ENCODE measurements at regions not wholly inside any gene's neighbourhood (a gene's known extent, or its start where the extent isn't known, plus 50 kb on each side); places are given as distances from the start of the nearest gene placed in this dataset.
"Not testable (repeated sequence)": the region's sequence is repeated elsewhere in the genome, so short reads cannot be mapped to it uniquely, and the experiment has no call there.

GRCh38 chr18:30597202-30597601 lies 445.3 kb downstream of the DSC3 start:
- H3K9me3 ChIP-seq (ENCODE audit: control insufficient read depth, low read length): peaks cover 2% of the 10 kb centered on the region
- no peak overlapping the region for H3K27ac ChIP-seq (ENCODE audit: low read depth, low read length, severe bottlenecking)
- H3K36me3 ChIP-seq (ENCODE audit: control insufficient read depth, insufficient read depth, low read length): no peaks in the 10 kb centered on the region
- H3K4me1 ChIP-seq (ENCODE audit: control insufficient read depth, insufficient read depth, low read length, poor library complexity, severe bottlenecking): no peaks in the 10 kb centered on the region
- no peak overlapping the region for H3K4me3 ChIP-seq (ENCODE audit: extremely low read depth, insufficient read depth, low read length, poor library complexity, severe bottlenecking)

GRCh38 chr18:30596635-30597034 lies 445.9 kb downstream of the DSC3 start:
- H3K4me1 ChIP-seq (ENCODE audit: control insufficient read depth, insufficient read depth, low read length, poor library complexity, severe bottlenecking): no peaks in the 10 kb centered on the region
- H3K36me3 ChIP-seq (ENCODE audit: control insufficient read depth, insufficient read depth, low read length): no peaks in the 10 kb centered on the region
- H3K9me3 ChIP-seq (ENCODE audit: control insufficient read depth, low read length): peaks cover 2% of the 10 kb centered on the region
- no peak overlapping the region for H3K4me3 ChIP-seq (ENCODE audit: extremely low read depth, insufficient read depth, low read length, poor library complexity, severe bottlenecking)
- H3K27ac ChIP-seq (ENCODE audit: low read depth, low read length, severe bottlenecking): no peak overlapping the region

- Histone ChIP-seq H3K27ac (ENCODE audit: low read depth, low read length, severe bottlenecking) (no peak overlapping the region), H3K36me3 (ENCODE audit: control insufficient read depth, insufficient read depth, low read length) (no peaks in the 10 kb centered on the region), H3K4me3 (ENCODE audit: extremely low read depth, insufficient read depth, low read length, poor library complexity, severe bottlenecking) (no peak overlapping the region), H3K9me3 (ENCODE audit: control insufficient read depth, low read length) (peaks cover 2% of the 10 kb centered on the region), H3K4me1 (ENCODE audit: control insufficient read depth, insufficient read depth, low read length, poor library complexity, severe bottlenecking) (no peaks in the 10 kb centered on the region)
- WGBS, 2 experiments (ENCODE audit: insufficient coverage in 2 of 2): no CpG with 5 or more reads among the region's 1 CpG
These were observed 446.6 kb downstream of the DSC3 start for GRCh38 chr18:30595942-30596341.

GRCh38 chr18:30594911-30595310 lies 447.6 kb downstream of the DSC3 start:
- not testable (repeated sequence) for H3K36me3 ChIP-seq (ENCODE audit: control insufficient read depth, insufficient read depth, low read length); H3K9me3 ChIP-seq (ENCODE audit: control insufficient read depth, low read length); H3K4me3 ChIP-seq (ENCODE audit: extremely low read depth, insufficient read depth, low read length, poor library complexity, severe bottlenecking); H3K27ac ChIP-seq (ENCODE audit: low read depth, low read length, severe bottlenecking); H3K4me1 ChIP-seq (ENCODE audit: control insufficient read depth, insufficient read depth, low read length, poor library complexity, severe bottlenecking)
- 92 to 98% methylated on average over 5 to 8 of the region's 18 CpGs for WGBS, 2 experiments (ENCODE audit: insufficient coverage in 2 of 2)

- no peak overlapping the region for H3K27ac ChIP-seq (ENCODE audit: low read depth, low read length, severe bottlenecking)
- H3K4me3 ChIP-seq (ENCODE audit: extremely low read depth, insufficient read depth, low read length, poor library complexity, severe bottlenecking): no peak overlapping the region
- no peaks in the 10 kb centered on the region for H3K36me3 ChIP-seq (ENCODE audit: control insufficient read depth, insufficient read depth, low read length)
- H3K9me3 ChIP-seq (ENCODE audit: control insufficient read depth, low read length): peaks cover 2% of the 10 kb centered on the region
- H3K4me1 ChIP-seq (ENCODE audit: control insufficient read depth, insufficient read depth, low read length, poor library complexity, severe bottlenecking): no peaks in the 10 kb centered on the region
These were observed 451.1 kb downstream of the DSC3 start for GRCh38 chr18:30591462-30591861.

GRCh38 chr18:30588673-30589164 lies 453.8 kb downstream of the DSC3 start:
- Histone ChIP-seq H3K4me1 (ENCODE audit: control insufficient read depth, insufficient read depth, low read length, poor library complexity, severe bottlenecking) (no peaks in the 10 kb centered on the region), H3K36me3 (ENCODE audit: control insufficient read depth, insufficient read depth, low read length) (no peaks in the 10 kb centered on the region), H3K27ac (ENCODE audit: low read depth, low read length, severe bottlenecking) (no peak overlapping the region), H3K4me3 (ENCODE audit: extremely low read depth, insufficient read depth, low read length, poor library complexity, severe bottlenecking) (no peak overlapping the region), H3K9me3 (ENCODE audit: control insufficient read depth, low read length) (no peaks in the 10 kb centered on the region)

- H3K4me3 ChIP-seq (ENCODE audit: extremely low read depth, insufficient read depth, low read length, poor library complexity, severe bottlenecking): no peak overlapping the region
- no peaks in the 10 kb centered on the region for H3K9me3 ChIP-seq (ENCODE audit: control insufficient read depth, low read length)
- WGBS, 2 experiments (ENCODE audit: insufficient coverage in 2 of 2): no CpG with 5 or more reads among the region's 1 CpG
- H3K36me3 ChIP-seq (ENCODE audit: control insufficient read depth, insufficient read depth, low read length): no peaks in the 10 kb centered on the region
- no peaks in the 10 kb centered on the region for H3K4me1 ChIP-seq (ENCODE audit: control insufficient read depth, insufficient read depth, low read length, poor library complexity, severe bottlenecking)
- H3K27ac ChIP-seq (ENCODE audit: low read depth, low read length, severe bottlenecking): no peak overlapping the region
These were observed 458.8 kb downstream of the DSC3 start for GRCh38 chr18:30583768-30584167.

DNA sequence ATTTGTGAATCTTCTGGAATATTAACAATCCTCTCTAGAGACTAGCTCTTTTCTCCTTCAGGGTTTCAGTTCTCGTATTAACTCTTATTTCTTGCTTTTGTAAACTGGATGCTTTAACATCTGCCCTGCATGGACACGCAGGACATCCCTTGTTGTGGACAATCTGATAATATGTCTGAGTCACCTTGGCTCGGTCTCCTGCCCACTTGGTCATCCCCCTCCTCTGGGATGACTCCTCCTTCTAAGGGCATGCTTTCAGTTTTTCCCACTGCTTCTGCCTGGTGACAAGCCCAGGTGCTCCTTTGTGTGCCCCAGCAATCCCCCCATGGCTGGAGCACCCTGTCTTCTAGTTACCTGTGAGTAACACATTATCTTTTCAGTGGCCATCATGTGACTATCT lies 460.5 kb downstream of the DSC3 start:
- no peaks in the 10 kb centered on the region for H3K4me1 ChIP-seq (ENCODE audit: control insufficient read depth, insufficient read depth, low read length, poor library complexity, severe bottlenecking)
- H3K4me3 ChIP-seq (ENCODE audit: extremely low read depth, insufficient read depth, low read length, poor library complexity, severe bottlenecking): no peak overlapping the region
- no peaks in the 10 kb centered on the region for H3K9me3 ChIP-seq (ENCODE audit: control insufficient read depth, low read length)
- no peak overlapping the region for H3K27ac ChIP-seq (ENCODE audit: low read depth, low read length, severe bottlenecking)
- 77 to 100% methylated on average over 2 of the region's 3 CpGs for WGBS, 2 experiments (ENCODE audit: insufficient coverage in 2 of 2)
- H3K36me3 ChIP-seq (ENCODE audit: control insufficient read depth, insufficient read depth, low read length): no peaks in the 10 kb centered on the region

GRCh38 chr18:30578707-30579106 lies 463.8 kb downstream of the DSC3 start:
- H3K9me3 ChIP-seq (ENCODE audit: control insufficient read depth, low read length): no peaks in the 10 kb centered on the region
- no peak overlapping the region for H3K27ac ChIP-seq (ENCODE audit: low read depth, low read length, severe bottlenecking)
- H3K4me1 ChIP-seq (ENCODE audit: control insufficient read depth, insufficient read depth, low read length, poor library complexity, severe bottlenecking): no peaks in the 10 kb centered on the region
- WGBS, 2 experiments (ENCODE audit: insufficient coverage in 2 of 2): 58 to 59% methylated on average over 2 of the region's 2 CpGs
- no peaks in the 10 kb centered on the region for H3K36me3 ChIP-seq (ENCODE audit: control insufficient read depth, insufficient read depth, low read length)
- H3K4me3 ChIP-seq (ENCODE audit: extremely low read depth, insufficient read depth, low read length, poor library complexity, severe bottlenecking): no peak overlapping the region

- H3K4me3 ChIP-seq (ENCODE audit: extremely low read depth, insufficient read depth, low read length, poor library complexity, severe bottlenecking): no peak overlapping the region
- no peaks in the 10 kb centered on the region for H3K9me3 ChIP-seq (ENCODE audit: control insufficient read depth, low read length)
- no peak overlapping the region for H3K27ac ChIP-seq (ENCODE audit: low read depth, low read length, severe bottlenecking)
- H3K4me1 ChIP-seq (ENCODE audit: control insufficient read depth, insufficient read depth, low read length, poor library complexity, severe bottlenecking): no peaks in the 10 kb centered on the region
- WGBS, 2 experiments (ENCODE audit: insufficient coverage in 2 of 2): 80% methylated on average over 1 of the region's 2 CpGs; no CpG with 5 or more reads in 1 of the 2 experiments
- no peaks in the 10 kb centered on the region for H3K36me3 ChIP-seq (ENCODE audit: control insufficient read depth, insufficient read depth, low read length)
These were observed 470.3 kb downstream of the DSC3 start for GRCh38 chr18:30572214-30572613.

DNA sequence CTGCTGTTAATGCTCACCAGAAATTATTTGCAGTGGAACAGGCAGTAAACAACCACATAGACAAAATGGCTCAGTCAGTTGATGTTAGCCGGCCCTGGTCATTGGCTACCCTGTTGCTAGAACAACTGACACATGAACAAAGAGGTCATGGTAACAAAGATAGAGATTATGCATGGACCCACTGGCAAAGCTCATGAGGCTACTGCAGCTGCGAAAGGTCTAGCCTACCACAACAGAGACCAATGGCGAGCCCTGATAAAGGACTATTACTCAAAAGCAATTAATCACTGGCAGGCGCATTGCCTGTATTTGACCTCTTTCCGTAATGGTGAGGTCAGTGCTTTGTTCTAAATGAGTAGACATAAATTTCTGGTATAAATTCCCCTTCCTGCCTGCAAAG lies 474.2 kb downstream of the DSC3 start:
- Histone ChIP-seq H3K36me3 (ENCODE audit: control insufficient read depth, insufficient read depth, low read length) (no peaks in the 10 kb centered on the region), H3K4me3 (ENCODE audit: extremely low read depth, insufficient read depth, low read length, poor library complexity, severe bottlenecking) (no peak overlapping the region), H3K27ac (ENCODE audit: low read depth, low read length, severe bottlenecking) (no peak overlapping the region), H3K9me3 (ENCODE audit: control insufficient read depth, low read length) (no peaks in the 10 kb centered on the region), H3K4me1 (ENCODE audit: control insufficient read depth, insufficient read depth, low read length, poor library complexity, severe bottlenecking) (no peaks in the 10 kb centered on the region)
- 98 to 100% methylated on average over 3 to 5 of the region's 5 CpGs for WGBS, 2 experiments (ENCODE audit: insufficient coverage in 2 of 2)

DNA sequence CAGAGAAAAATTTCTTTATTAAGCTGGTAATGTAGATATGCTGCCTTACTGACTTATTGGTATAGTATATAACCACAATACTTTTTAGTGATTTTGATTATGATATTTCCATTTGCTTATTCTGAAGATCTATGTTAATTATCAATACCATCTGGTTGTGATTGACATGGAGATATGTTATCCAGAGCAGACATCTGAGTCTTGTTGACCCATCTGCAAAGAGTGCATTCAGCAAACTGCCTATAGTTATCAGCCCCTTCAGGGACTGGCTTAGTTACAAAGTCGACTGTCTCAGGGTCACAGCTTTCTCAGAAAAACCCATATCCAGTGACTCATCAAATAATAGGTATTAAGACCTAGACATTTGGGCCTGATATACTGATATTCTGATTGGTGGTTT lies 475.7 kb downstream of the DSC3 start:
- Histone ChIP-seq H3K4me1 (ENCODE audit: control insufficient read depth, insufficient read depth, low read length, poor library complexity, severe bottlenecking) (no peaks in the 10 kb centered on the region), H3K36me3 (ENCODE audit: control insufficient read depth, insufficient read depth, low read length) (no peaks in the 10 kb centered on the region), H3K4me3 (ENCODE audit: extremely low read depth, insufficient read depth, low read length, poor library complexity, severe bottlenecking) (no peak overlapping the region), H3K27ac (ENCODE audit: low read depth, low read length, severe bottlenecking) (no peak overlapping the region), H3K9me3 (ENCODE audit: control insufficient read depth, low read length) (no peaks in the 10 kb centered on the region)
- 80% methylated on average over 1 of the region's 1 CpG; no CpG with 5 or more reads in 1 of the 2 experiments for WGBS, 2 experiments (ENCODE audit: insufficient coverage in 2 of 2)
